ENCODE measurements at regions not wholly inside any gene's neighbourhood (a gene's known extent, or its start where the extent isn't known, plus 50 kb on each side); places are given as distances from the start of the nearest gene placed in this dataset.

- Histone ChIP-seq H3K36me3 (no peaks in the 10 kb centered on the region), H3K27ac (no peak overlapping the region), H3K27me3 (no peaks in the 10 kb centered on the region), H3K4me3 (no peak overlapping the region), H3K4me1 (no peaks in the 10 kb centered on the region), H3K9me3 (replicated peaks) (no peaks in the 10 kb centered on the region)
- DNase-seq, result no peak
These were observed 259.4 kb downstream of the BUD13 start for GRCh38 chr11:116513278-116513823.

- no peak overlapping the region for H3K27ac ChIP-seq
- H3K9me3 ChIP-seq (replicated peaks), result no peaks in the 10 kb centered on the region
- H3K4me3 ChIP-seq, result no peak overlapping the region
- no peaks in the 10 kb centered on the region for H3K4me1 ChIP-seq
- no peaks in the 10 kb centered on the region for H3K27me3 ChIP-seq
- H3K36me3 ChIP-seq, result no peaks in the 10 kb centered on the region
- DNase-seq, result no peak
These were observed 259.9 kb downstream of the BUD13 start for GRCh38 chr11:116512841-116513240.

GRCh38 chr11:116511684-116512083, 261.1 kb downstream of the BUD13 start:
- Histone ChIP-seq H3K4me3 (no peak overlapping the region), H3K27me3 (no peaks in the 10 kb centered on the region), H3K9me3 (replicated peaks) (no peaks in the 10 kb centered on the region), H3K4me1 (no peaks in the 10 kb centered on the region), H3K27ac (no peak overlapping the region), H3K36me3 (no peaks in the 10 kb centered on the region)
- DNase-seq, result no peak

GRCh38 chr11:116510886-116511650, 261.7 kb downstream of the BUD13 start:
- no peaks in the 10 kb centered on the region for H3K9me3 ChIP-seq (replicated peaks)
- H3K27ac ChIP-seq, result no peak overlapping the region
- DNase-seq, result no peak
- no peaks in the 10 kb centered on the region for H3K27me3 ChIP-seq
- no peaks in the 10 kb centered on the region for H3K4me1 ChIP-seq
- no peaks in the 10 kb centered on the region for H3K36me3 ChIP-seq
- no peak overlapping the region for H3K4me3 ChIP-seq

- H3K4me3 ChIP-seq, result no peak overlapping the region
- H3K4me1 ChIP-seq, result no peaks in the 10 kb centered on the region
- DNase-seq, result no peak
- no peak overlapping the region for H3K27ac ChIP-seq
- H3K9me3 ChIP-seq (replicated peaks), result no peaks in the 10 kb centered on the region
- no peaks in the 10 kb centered on the region for H3K36me3 ChIP-seq
- H3K27me3 ChIP-seq, result no peaks in the 10 kb centered on the region
These were observed 262.6 kb downstream of the BUD13 start for GRCh38 chr11:116510166-116510565.

- no peak overlapping the region for H3K4me3 ChIP-seq
- H3K4me1 ChIP-seq, result no peaks in the 10 kb centered on the region
- DNase-seq, result no peak
- no peaks in the 10 kb centered on the region for H3K27me3 ChIP-seq
- no peaks in the 10 kb centered on the region for H3K36me3 ChIP-seq
- H3K27ac ChIP-seq, result no peak overlapping the region
- no peaks in the 10 kb centered on the region for H3K9me3 ChIP-seq (replicated peaks)
These were observed 263.2 kb downstream of the BUD13 start for GRCh38 chr11:116509551-116509950.

GRCh38 chr11:116507849-116508695, 264.7 kb downstream of the BUD13 start:
- no peaks in the 10 kb centered on the region for H3K4me1 ChIP-seq
- no peak overlapping the region for H3K27ac ChIP-seq
- no peak for DNase-seq
- no peak overlapping the region for H3K4me3 ChIP-seq
- H3K9me3 ChIP-seq (replicated peaks), result no peaks in the 10 kb centered on the region
- H3K36me3 ChIP-seq, result no peaks in the 10 kb centered on the region
- H3K27me3 ChIP-seq, result no peaks in the 10 kb centered on the region

GRCh38 chr11:116507016-116507415, 265.8 kb downstream of the BUD13 start:
- Histone ChIP-seq H3K4me3 (no peak overlapping the region), H3K27me3 (no peaks in the 10 kb centered on the region), H3K9me3 (replicated peaks) (no peaks in the 10 kb centered on the region), H3K4me1 (no peaks in the 10 kb centered on the region), H3K27ac (no peak overlapping the region), H3K36me3 (no peaks in the 10 kb centered on the region)
- no peak for DNase-seq

GRCh38 chr11:116506263-116506825, 266.4 kb downstream of the BUD13 start:
- Histone ChIP-seq H3K4me1 (no peaks in the 10 kb centered on the region), H3K4me3 (no peak overlapping the region), H3K36me3 (no peaks in the 10 kb centered on the region), H3K9me3 (replicated peaks) (no peaks in the 10 kb centered on the region), H3K27me3 (no peaks in the 10 kb centered on the region), H3K27ac (no peak overlapping the region)
- no peak for DNase-seq

GRCh38 chr11:116505298-116506262, 267.2 kb downstream of the BUD13 start:
- Histone ChIP-seq H3K27me3 (no peaks in the 10 kb centered on the region), H3K27ac (no peak overlapping the region), H3K4me3 (no peak overlapping the region)

GRCh38 chr11:116504541-116505297, 268.1 kb downstream of the BUD13 start:
- no peaks in the 10 kb centered on the region for H3K9me3 ChIP-seq (replicated peaks)
- H3K36me3 ChIP-seq, result no peaks in the 10 kb centered on the region
- H3K4me1 ChIP-seq, result no peaks in the 10 kb centered on the region
- DNase-seq, result no peak
- H3K27me3 ChIP-seq, result no peaks in the 10 kb centered on the region
- H3K4me3 ChIP-seq, result no peak overlapping the region
- H3K27ac ChIP-seq, result no peak overlapping the region

More at GRCh38 chr11:116505298-116506262, 267.2 kb downstream of the BUD13 start:
- no peak for DNase-seq
- Histone ChIP-seq H3K9me3 (replicated peaks) (no peaks in the 10 kb centered on the region), H3K4me1 (no peaks in the 10 kb centered on the region), H3K36me3 (no peaks in the 10 kb centered on the region)

- no peaks in the 10 kb centered on the region for H3K36me3 ChIP-seq
- H3K4me1 ChIP-seq, result no peaks in the 10 kb centered on the region
- no peaks in the 10 kb centered on the region for H3K9me3 ChIP-seq (replicated peaks)
- H3K27ac ChIP-seq, result no peak overlapping the region
- DNase-seq, result no peak
- H3K4me3 ChIP-seq, result no peak overlapping the region
- no peaks in the 10 kb centered on the region for H3K27me3 ChIP-seq
These were observed 269.3 kb downstream of the BUD13 start for GRCh38 chr11:116503216-116504160.

GRCh38 chr11:116502641-116503061, 270.1 kb downstream of the BUD13 start:
- no peaks in the 10 kb centered on the region for H3K4me1 ChIP-seq
- H3K9me3 ChIP-seq (replicated peaks), result no peaks in the 10 kb centered on the region
- no peak overlapping the region for H3K4me3 ChIP-seq
- H3K27ac ChIP-seq, result no peak overlapping the region
- no peaks in the 10 kb centered on the region for H3K36me3 ChIP-seq
- DNase-seq, result no peak
- no peaks in the 10 kb centered on the region for H3K27me3 ChIP-seq

Measured in SJCRH30 (cell line).